ENCODE measurements at regions not wholly inside any gene's neighbourhood (a gene's known extent, or its start where the extent isn't known, plus 50 kb on each side); places are given as distances from the start of the nearest gene placed in this dataset.

GRCh38 chr14:85112762-85113161 lies 417.2 kb upstream of the FLRT2 start:
- TF ChIP-seq CTCF (IDR thresholded peaks at IDR 0.05; ENCODE audit: insufficient read depth, low read length) (no peak), POLR2AphosphoS5 (IDR thresholded peaks at IDR 0.05; ENCODE audit: low read depth) (no peak), GABPA (IDR thresholded peaks at IDR 0.05; ENCODE audit: low read depth) (no peak), SPI1 (IDR thresholded peaks at IDR 0.05; ENCODE audit: borderline replicate concordance, low read depth) (no peak), REST (IDR thresholded peaks at IDR 0.05; ENCODE audit: insufficient replicate concordance, low read depth) (no peak)
